ENCODE measurements at regions not wholly inside any gene's neighbourhood (a gene's known extent, or its start where the extent isn't known, plus 50 kb on each side); places are given as distances from the start of the nearest gene placed in this dataset.

GRCh38 chr1:221439747-221440501, 302.0 kb downstream of the DUSP10 start:
- DNase-seq, result peak in 1 of 4 experiments; percentile 4

GRCh38 chr1:221440658-221441057, 301.2 kb downstream of the DUSP10 start:
- DNase-seq, result no peak

GRCh38 chr1:221442056-221442455, 299.8 kb downstream of the DUSP10 start:
- DNase-seq, result no peak

- DNase-seq, result no peak
Measured at GRCh38 chr1:221444346-221444745, 297.5 kb downstream of the DUSP10 start.

- DNase-seq, result no peak
Measured at GRCh38 chr1:221448585-221449175, 293.2 kb downstream of the DUSP10 start.

GRCh38 chr1:221449194-221449593, 292.7 kb downstream of the DUSP10 start:
- no peak for DNase-seq

GRCh38 chr1:221449801-221450470, 292.0 kb downstream of the DUSP10 start:
- DNase-seq, result no peak

- no peak for DNase-seq
Measured at GRCh38 chr1:221451741-221452140, 290.1 kb downstream of the DUSP10 start.

- DNase-seq, result no peak
Measured at GRCh38 chr1:221454096-221454495, 287.8 kb downstream of the DUSP10 start.

- no peak for DNase-seq
Measured at GRCh38 chr1:221456918-221457317, 285.0 kb downstream of the DUSP10 start.

GRCh38 chr1:221457685-221458446, 284.0 kb downstream of the DUSP10 start:
- DNase-seq, result no peak

GRCh38 chr1:221458447-221459156, 283.3 kb downstream of the DUSP10 start:
- DNase-seq, result no peak

- DNase-seq, result no peak
Measured at GRCh38 chr1:221459558-221459957, 282.3 kb downstream of the DUSP10 start.

- DNase-seq, result no peak
Measured at GRCh38 chr1:221462345-221462744, 279.5 kb downstream of the DUSP10 start.

GRCh38 chr1:221468546-221468945, 273.3 kb downstream of the DUSP10 start:
- no peak for DNase-seq

GRCh38 chr1:221469476-221469875, 272.4 kb downstream of the DUSP10 start:
- DNase-seq, result no peak

GRCh38 chr1:221470000-221470698, 271.7 kb downstream of the DUSP10 start:
- DNase-seq, result no peak

GRCh38 chr1:221473411-221473810, 268.5 kb downstream of the DUSP10 start:
- no peak for DNase-seq

GRCh38 chr1:221477252-221477651, 264.6 kb downstream of the DUSP10 start:
- DNase-seq, result no peak

- peak in 3 of 4 experiments; percentile 4 to 22 (median 9) for DNase-seq
Measured at GRCh38 chr1:221478050-221478949, 263.6 kb downstream of the DUSP10 start.
